GM12891 (cell line): ENCODE measurements at regions not wholly inside any gene's neighbourhood (a gene's known extent, or its start where the extent isn't known, plus 50 kb on each side); places are given as distances from the start of the nearest gene placed in this dataset.

Source experiments
- POLR2A ChIP-seq: IDR thresholded peaks from 2 replicates; pipeline ENCODE4 v1.6.1; 2011; ENCODE audit warnings: low read depth, low read length, control low read depth
- POLR2AphosphoS5 ChIP-seq: IDR thresholded peaks from 2 replicates; pipeline ENCODE4 v1.6.1; 2011; ENCODE audit warnings: low read depth, low read length, control low read depth
- SPI1 ChIP-seq: IDR thresholded peaks from 2 replicates; pipeline ENCODE4 v1.6.1; 2011; ENCODE audit warnings: low read depth, low read length, control low read depth
- TAF1 ChIP-seq: IDR thresholded peaks from 2 replicates; pipeline ENCODE4 v1.6.1; 2011; ENCODE audit warnings: low read depth, low read length, control low read depth

GRCh38 chr5:88404405-88404804 lies 135.8 kb upstream of the TMEM161B start:
- TF ChIP-seq POLR2A = no peak
- no peak for TF ChIP-seq POLR2AphosphoS5
- TF ChIP-seq TAF1 = no peak
- TF ChIP-seq SPI1 = no peak
